Adrenal gland (tissue), 9 donors: ENCODE measurements at regions not wholly inside any gene's neighbourhood (a gene's known extent, or its start where the extent isn't known, plus 50 kb on each side); places are given as distances from the start of the nearest gene placed in this dataset.

Experiments
- DNase-seq, 7 donors: peaks; one replicate each; pipeline ENCODE4 v3.0.0-alpha.2; 2019 to 2020
- H3K27ac ChIP-seq, 5 donors: fragments of 200-600 bp; sonication (generic) in 4 of 5; 1 replicate in 3 of 5; 2 replicates in 2 of 5; pipeline versions ENCODE4 v1.5.1 to v1.8.0; 2016 to 2020; ENCODE audit warnings: mild to moderate bottlenecking in 1 of 5
- H3K27me3 ChIP-seq: fragments of 200-600 bp; 2 replicates; pipeline ENCODE4 v1.8.0; 2021
- H3K36me3 ChIP-seq, 2 donors: fragments of 200-600 bp; replicated peaks in 1 of 2; 1 replicate in 1 of 2; 2 replicates in 1 of 2; pipeline versions ENCODE4 v1.5.1 to v1.8.0; 2018 to 2022
- H3K4me1 ChIP-seq, 2 donors: fragments of 200-600 bp; replicated peaks in 1 of 2; 1 replicate in 1 of 2; 2 replicates in 1 of 2; pipeline versions ENCODE4 v1.5.1 to v1.8.0; 2018 to 2021
- H3K4me3 ChIP-seq, 4 donors: fragments of 200-600 bp; sonication (generic) in 3 of 4; one replicate each; pipeline ENCODE4 v1.5.1; 2016 to 2018
- H3K9me3 ChIP-seq, 3 donors: fragments of 200-600 bp; sonication (generic) in 1 of 3; replicated peaks in 1 of 3; 1 replicate in 2 of 3; 2 replicates in 1 of 3; pipeline versions ENCODE4 v1.5.1 to v1.8.0; 2016 to 2021
- CTCF ChIP-seq, 6 experiments: fragments of 450-650 bp in 4 of 6; fragments of 200-600 bp in 2 of 6; sonication (generic) in 1 of 6; IDR thresholded peaks; 1 replicate in 5 of 6; 2 replicates in 1 of 6; pipeline versions ENCODE4 v1.5.1 to v1.8.0; 2016 to 2021; ENCODE audit warnings: antibody characterized with exemption in 6 of 6, mild to moderate bottlenecking in 2 of 6, moderate library complexity in 1 of 6
- POLR2A ChIP-seq, 2 donors: fragments of 450-650 bp; IDR thresholded peaks; one replicate each; pipeline ENCODE4 v1.6.1; 2017; ENCODE audit warnings: antibody characterized with exemption in 2 of 2, mild to moderate bottlenecking in 2 of 2, moderate library complexity in 1 of 2
- WGBS, 4 donors: extraction: QIAGEN DNeasy Blood & Tissue Kit in 2 of 4; methylation state at CpG; one replicate each; pipeline versions ENCODE4 v1.1.5 to v1.1.7; 2013 to 2017; 5-methylcytosine and 5-hydroxymethylcytosine counted together
- intact Hi-C, 2 donors: fragments of 100-400 bp; cut with DNase I; formaldehyde crosslinking; loops; one replicate each; pipeline versions ENCODE4 v1.14.1 to v1.15.0; 2022 to 2023
- donor health status: healthy with polysubstance abuse.
- donor health status: Bipolar disorder and iron deficiency.
- donor health status: DM: yes; HTN: yes; CAD: no.
- donor health status: DM: no; HTN: no; CAD: no.
- donor health status: DM: no; HTN: no; CAD: no.

- H3K27ac ChIP-seq = no peak overlapping the region
- no peak for DNase-seq
- WGBS, 4 donors = 73 to 90% (median 82%) methylated on average over 2 of the region's 2 CpGs
These were observed 229.4 kb upstream of the RGS6 start for GRCh38 chr14:71702786-71703185.

GRCh38 chr14:71703477-71703876 is 228.8 kb upstream of the RGS6 start:
- peaks cover 0 to 3% of the 10 kb centered on the region in 2 donors for H3K36me3 ChIP-seq
- no peak for DNase-seq
- no peaks in the 10 kb centered on the region for H3K4me1 ChIP-seq
- no peak overlapping the region for H3K27ac ChIP-seq
- 63 to 77% (median 75%) methylated on average over 4 of the region's 4 CpGs for WGBS, 4 donors
- no peaks in the 10 kb centered on the region for H3K27me3 ChIP-seq
- intact Hi-C loops = no loop called here
- no peaks in the 10 kb centered on the region for H3K9me3 ChIP-seq
- H3K4me3 ChIP-seq = no peak overlapping the region
- TF ChIP-seq POLR2A (IDR thresholded peaks at IDR 0.05) = no peak
- TF ChIP-seq CTCF (IDR thresholded peaks at IDR 0.05) = no peak

More at GRCh38 chr14:71702786-71703185, 229.4 kb upstream of the RGS6 start:
- Histone ChIP-seq H3K4me3 (no peak overlapping the region), H3K4me1 (no peaks in the 10 kb centered on the region), H3K27me3 (no peaks in the 10 kb centered on the region), H3K9me3 (no peaks in the 10 kb centered on the region), H3K36me3 (peaks cover 0 to 3% of the 10 kb centered on the region in 2 donors)
- no peak for TF ChIP-seq CTCF (IDR thresholded peaks at IDR 0.05)
- no peak for TF ChIP-seq POLR2A (IDR thresholded peaks at IDR 0.05)
- intact Hi-C loops = no loop called here

GRCh38 chr14:71704210-71704609 is 228.0 kb upstream of the RGS6 start:
- peaks cover 0 to 5% of the 10 kb centered on the region in 2 donors for H3K36me3 ChIP-seq
- H3K4me3 ChIP-seq = no peak overlapping the region
- H3K9me3 ChIP-seq = no peaks in the 10 kb centered on the region
- H3K27ac ChIP-seq = no peak overlapping the region
- no peaks in the 10 kb centered on the region for H3K4me1 ChIP-seq
- intact Hi-C loops = no loop called here
- TF ChIP-seq POLR2A (IDR thresholded peaks at IDR 0.05) = no peak
- TF ChIP-seq CTCF (IDR thresholded peaks at IDR 0.05) = no peak
- DNase-seq = no peak
- 88 to 100% (median 96%) methylated on average over 1 of the region's 1 CpG for WGBS, 4 donors
- H3K27me3 ChIP-seq = no peaks in the 10 kb centered on the region

- H3K36me3 ChIP-seq = peaks cover 0 to 14% of the 10 kb centered on the region in 2 donors
- H3K27me3 ChIP-seq = no peaks in the 10 kb centered on the region
- no peaks in the 10 kb centered on the region for H3K4me1 ChIP-seq
- H3K9me3 ChIP-seq = no peaks in the 10 kb centered on the region
- no peak for TF ChIP-seq POLR2A (IDR thresholded peaks at IDR 0.05)
- TF ChIP-seq CTCF (IDR thresholded peaks at IDR 0.05) = no peak
- WGBS, 4 donors = 80 to 84% (median 82%) methylated on average over 4 of the region's 4 CpGs
- no peak overlapping the region for H3K27ac ChIP-seq
- no peak for DNase-seq
- no peak overlapping the region for H3K4me3 ChIP-seq
- intact Hi-C loops = no loop called here
These were observed 226.8 kb upstream of the RGS6 start for GRCh38 chr14:71705460-71705859.
